GM03348 (cell line): ENCODE measurements at regions not wholly inside any gene's neighbourhood (a gene's known extent, or its start where the extent isn't known, plus 50 kb on each side); places are given as distances from the start of the nearest gene placed in this dataset.

ENCODE experiments used
- DNase-seq: peaks from one replicate; pipeline ENCODE4 v3.0.0; 2012; ENCODE audit warnings: low spot score

DNA sequence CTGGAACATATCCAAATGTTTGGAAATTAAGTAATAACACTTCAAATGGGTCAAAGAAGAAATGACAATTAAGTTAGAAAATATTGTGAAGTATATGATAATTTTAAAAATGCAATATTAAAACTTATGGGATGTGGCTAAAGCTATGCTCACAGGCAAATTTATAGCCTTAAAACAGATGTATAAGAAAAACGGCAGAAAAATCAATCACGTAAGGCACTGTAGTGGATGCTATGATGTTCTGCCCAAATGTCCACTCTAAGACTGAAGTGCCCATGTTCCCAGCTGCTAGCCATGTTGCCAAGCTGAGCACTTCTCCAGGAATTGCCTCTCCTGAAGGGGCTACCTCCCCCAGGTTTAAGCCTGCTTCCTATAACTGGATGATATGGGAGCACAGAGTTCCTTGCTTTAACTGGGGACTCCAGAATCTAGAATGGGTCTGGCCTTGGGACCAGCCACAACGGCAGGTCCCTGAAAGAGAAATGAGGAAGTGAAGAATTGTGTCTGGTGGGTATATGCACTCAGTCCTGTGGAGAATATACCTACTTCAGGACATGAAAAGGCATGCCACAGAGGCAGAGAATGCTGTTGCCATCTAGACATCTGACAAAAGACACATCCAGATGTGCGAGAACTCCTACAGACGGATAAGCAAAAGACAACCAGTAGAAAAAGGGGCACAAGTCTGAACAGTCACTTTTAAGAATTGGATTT, 78.2 kb upstream of the RXRA start:
- no peak for DNase-seq

GRCh38 chr9:134251296-134252069, 74.8 kb upstream of the RXRA start:
- DNase-seq = no peak

- no peak for DNase-seq
These were observed 74.0 kb upstream of the RXRA start for GRCh38 chr9:134252084-134252830.

GRCh38 chr9:134253606-134254205, 72.5 kb upstream of the RXRA start:
- no peak for DNase-seq

DNA sequence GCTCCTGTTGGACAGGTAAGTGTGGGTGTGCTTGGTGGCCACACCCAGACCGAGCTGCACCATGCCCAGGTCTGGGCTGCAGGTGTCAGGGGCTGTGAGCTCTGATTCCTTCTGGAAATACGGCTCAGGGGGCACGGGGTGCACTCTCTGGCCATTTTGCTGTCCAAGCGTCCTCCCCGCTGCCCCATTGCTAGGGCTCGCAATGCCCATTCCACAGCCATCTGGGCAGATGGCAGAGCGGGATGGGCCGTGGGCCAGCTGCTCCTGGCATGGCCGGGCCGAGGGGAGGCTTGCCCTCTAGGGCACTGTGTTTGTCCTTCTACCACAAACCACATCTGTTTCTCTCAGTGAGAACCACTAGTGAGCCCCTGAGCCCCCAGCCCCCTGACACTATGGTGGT, 67.9 kb upstream of the RXRA start:
- DNase-seq = no peak

GRCh38 chr9:134258828-134259546, 67.3 kb upstream of the RXRA start:
- DNase-seq = no peak

DNA sequence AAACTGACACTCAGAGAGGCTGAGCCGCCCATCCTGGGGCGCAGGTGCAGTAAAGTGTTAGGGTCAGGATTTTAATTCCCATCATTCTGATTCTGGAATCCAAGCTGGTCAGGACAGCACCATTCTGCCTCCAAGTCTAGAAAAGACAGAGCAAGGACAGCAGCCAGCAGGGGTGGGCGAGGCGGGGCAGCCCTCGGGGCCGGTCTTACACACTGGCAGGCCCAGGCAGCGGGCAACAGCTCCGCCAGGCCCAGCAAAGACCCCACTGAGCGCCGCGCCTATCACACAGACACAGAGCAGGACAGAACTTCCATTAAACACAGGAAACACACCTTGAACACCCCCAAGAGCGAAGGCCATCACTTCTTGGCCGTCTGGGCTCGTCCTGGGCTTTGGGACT, 66.5 kb upstream of the RXRA start:
- DNase-seq = no peak

DNA sequence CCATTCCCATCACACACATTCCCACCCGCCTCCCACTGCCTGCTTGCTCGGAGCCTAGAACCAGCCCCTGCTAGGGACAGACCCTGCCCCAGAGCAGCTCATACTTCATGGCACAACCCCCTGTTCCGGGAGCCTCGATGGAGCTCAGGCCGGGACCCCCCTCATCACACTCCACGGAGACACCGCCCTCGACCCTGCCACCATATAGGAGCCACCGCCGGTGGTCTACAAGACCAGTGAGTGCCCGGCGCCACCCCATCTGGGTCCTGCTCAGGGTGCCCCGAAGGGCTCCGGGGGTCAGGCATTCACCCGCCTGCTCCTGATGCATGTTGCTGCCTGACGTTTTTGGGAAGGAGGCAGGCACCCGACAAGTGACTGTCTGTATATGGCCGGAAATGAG, 65.5 kb upstream of the RXRA start:
- DNase-seq = no peak

DNA sequence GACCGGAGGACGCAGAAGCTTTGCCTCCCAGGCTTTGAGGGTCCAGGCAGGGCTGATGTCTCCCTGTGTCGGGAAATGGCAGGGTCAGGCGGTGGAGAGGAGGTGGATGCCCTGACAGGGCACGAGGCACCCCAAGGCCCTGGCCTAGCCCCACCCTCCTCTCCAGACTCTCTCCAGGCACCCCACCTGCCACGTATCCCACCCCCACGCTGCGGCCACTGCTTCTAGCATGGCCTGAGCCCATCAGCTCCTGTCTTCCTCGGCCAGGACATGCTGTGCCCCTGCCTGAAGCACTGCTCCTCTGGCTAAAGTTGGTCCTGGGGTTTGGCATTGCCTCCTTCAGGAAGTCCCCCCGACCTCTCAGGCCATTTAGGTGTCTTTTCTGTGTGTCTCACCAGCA, 64.2 kb upstream of the RXRA start:
- no peak for DNase-seq

GRCh38 chr9:134263596-134263995, 62.7 kb upstream of the RXRA start:
- DNase-seq = no peak

- no peak for DNase-seq
These were observed 62.1 kb upstream of the RXRA start for GRCh38 chr9:134264169-134264568.

GRCh38 chr9:134265078-134265477, 61.2 kb upstream of the RXRA start:
- no peak for DNase-seq

DNA sequence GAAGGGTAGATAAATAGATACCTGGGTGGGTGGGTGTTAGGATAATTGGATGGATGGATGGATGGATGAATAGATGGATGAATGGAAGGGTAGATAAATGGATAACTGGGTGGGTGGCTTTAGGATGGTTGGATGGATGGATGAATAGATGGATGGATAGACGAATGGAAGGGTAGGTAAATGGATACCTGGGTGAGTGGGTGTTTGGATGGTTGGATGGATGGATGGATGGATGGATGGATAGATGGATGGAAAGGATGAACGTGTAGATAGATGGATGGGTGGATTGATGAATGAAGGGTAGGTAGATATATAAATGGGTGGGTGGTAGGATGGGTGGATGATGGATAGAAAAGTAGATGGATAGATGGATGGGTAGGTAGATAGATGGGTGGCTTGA, 59.8 kb upstream of the RXRA start:
- no peak for DNase-seq

- DNase-seq = no peak
These were observed 58.9 kb upstream of the RXRA start for GRCh38 chr9:134267305-134267880.

GRCh38 chr9:134267881-134268724, 58.2 kb upstream of the RXRA start:
- DNase-seq = no peak

DNA sequence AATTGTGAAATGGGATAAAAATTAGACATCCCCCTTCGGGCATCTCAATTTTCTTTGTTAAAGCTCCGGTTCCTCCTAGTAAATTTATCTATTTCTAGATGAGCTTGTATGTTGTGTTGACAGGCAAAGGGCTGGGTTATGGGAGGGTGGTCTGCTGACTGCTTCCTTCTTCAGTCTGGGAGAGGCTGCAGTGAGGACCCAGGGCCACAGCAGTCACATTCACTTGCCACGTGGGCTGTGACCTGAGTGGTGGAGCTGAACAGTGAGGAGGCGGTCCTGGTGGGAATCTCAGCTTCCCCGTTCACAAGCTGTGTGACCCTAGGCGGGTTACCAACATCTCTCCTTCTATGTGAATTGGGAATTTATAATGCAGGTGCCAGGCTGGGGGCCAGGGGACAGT, 57.5 kb upstream of the RXRA start:
- DNase-seq = no peak

- no peak for DNase-seq
These were observed 54.6 kb upstream of the RXRA start for GRCh38 chr9:134271338-134272301.

DNA sequence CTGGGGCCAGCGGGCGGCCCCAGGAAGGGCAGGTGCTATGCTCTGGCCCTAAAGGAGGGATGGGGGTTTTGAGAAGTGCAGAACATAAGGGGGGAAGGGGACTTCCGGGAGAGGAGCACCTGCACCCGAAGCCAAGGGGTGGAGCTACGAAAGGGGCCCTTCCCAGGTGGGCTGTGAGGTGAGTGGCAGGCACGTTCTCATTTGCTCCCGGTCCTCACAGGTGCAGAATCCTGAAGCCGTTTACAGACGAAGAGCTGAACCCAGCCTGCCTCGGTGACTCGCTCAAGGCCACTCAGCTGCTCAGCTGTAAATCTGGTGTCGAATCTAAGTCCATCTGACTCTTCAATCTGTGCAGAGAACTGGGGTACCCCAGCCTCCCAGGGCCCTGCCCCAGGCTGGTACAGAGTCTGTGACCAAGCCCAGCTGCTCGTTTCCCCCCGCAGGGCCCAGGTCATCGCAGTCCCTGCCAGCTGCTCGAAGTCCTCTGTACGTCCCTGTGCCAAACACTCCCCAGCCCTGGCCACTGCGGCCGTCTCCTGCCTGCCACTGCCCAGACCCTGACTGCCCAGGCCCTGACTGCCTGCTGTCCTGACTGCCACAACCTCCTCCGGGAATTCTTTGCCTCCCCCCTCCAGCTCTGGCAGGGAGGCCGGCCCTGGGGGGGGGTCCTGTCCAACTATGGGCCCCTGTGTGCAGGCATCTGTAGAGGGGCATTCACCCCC, 53.8 kb upstream of the RXRA start:
- no peak for DNase-seq

GRCh38 chr9:134273647-134274046, 52.6 kb upstream of the RXRA start:
- no peak for DNase-seq
